ENCODE measurements at regions not wholly inside any gene's neighbourhood (a gene's known extent, or its start where the extent isn't known, plus 50 kb on each side); places are given as distances from the start of the nearest gene placed in this dataset.

- ATAC-seq (no peak), DNase-seq (ENCODE audit: extremely low read depth in 1 of 4, low spot score in 3 of 4) (no peak), FAIRE-seq (no peak)
- Histone ChIP-seq H3K9ac (ENCODE audit: insufficient read depth in 1 of 2, low read depth in 2 of 2, low read length in 2 of 2) (no peak overlapping the region), H3K79me2 (ENCODE audit: control insufficient read depth, insufficient read depth, low read length) (no peaks in the 10 kb centered on the region), H4K20me1 (replicated peaks; ENCODE audit: control insufficient read depth, insufficient read depth, low read length) (no peaks in the 10 kb centered on the region), H2AFZ (ENCODE audit: low read depth, low read length) (no peak overlapping the region), H3K27me3 (ENCODE audit: control insufficient read depth in 2 of 2, insufficient read depth in 2 of 2, low read length in 2 of 2) (peaks cover 6 to 31% of the 10 kb centered on the region in 2 experiments; a peak in 4 of 5 replicates), H3K9me1 (ENCODE audit: control insufficient read depth, insufficient read depth, low read length) (no peaks in the 10 kb centered on the region), H3K27ac (ENCODE audit: extremely low read depth, low read depth, low read length) (no peak overlapping the region), H3K4me1 (replicated peaks in 1 of 2; ENCODE audit: control insufficient read depth in 2 of 2, insufficient read depth in 2 of 2, low read length in 2 of 2) (no peaks in the 10 kb centered on the region), H3K9me3 (replicated peaks; ENCODE audit: control insufficient read depth, insufficient read depth, low read depth, low read length) (no peaks in the 10 kb centered on the region), H3K4me2 (ENCODE audit: insufficient read depth, low read length) (no peak overlapping the region), H3K36me3 (ENCODE audit: control insufficient read depth, insufficient read depth, low read length) (no peaks in the 10 kb centered on the region), H3K4me3 (no peak overlapping the region)
- intact Hi-C loops (cut with micrococcal nuclease) (no loop called here), in situ Hi-C loops (cut with MboI) (no loop called here)
- TF ChIP-seq SREBF1 (IDR thresholded peaks at IDR 0.05; ENCODE audit: borderline replicate concordance, low read depth, low read length), result no peak
- no peak for TF ChIP-seq PML (IDR thresholded peaks at IDR 0.05; ENCODE audit: low read length)
- no peak for TF ChIP-seq PRMT5 (CRISPR knock-in tag; IDR thresholded peaks at IDR 0.05)
- TF ChIP-seq ZNF174 (CRISPR knock-in tag; IDR thresholded peaks at IDR 0.05), result no peak
- no peak for TF ChIP-seq RBM34 (IDR thresholded peaks at IDR 0.05; ENCODE audit: borderline replicate concordance, insufficient read depth, low read length)
- TF ChIP-seq, protein P1, sequence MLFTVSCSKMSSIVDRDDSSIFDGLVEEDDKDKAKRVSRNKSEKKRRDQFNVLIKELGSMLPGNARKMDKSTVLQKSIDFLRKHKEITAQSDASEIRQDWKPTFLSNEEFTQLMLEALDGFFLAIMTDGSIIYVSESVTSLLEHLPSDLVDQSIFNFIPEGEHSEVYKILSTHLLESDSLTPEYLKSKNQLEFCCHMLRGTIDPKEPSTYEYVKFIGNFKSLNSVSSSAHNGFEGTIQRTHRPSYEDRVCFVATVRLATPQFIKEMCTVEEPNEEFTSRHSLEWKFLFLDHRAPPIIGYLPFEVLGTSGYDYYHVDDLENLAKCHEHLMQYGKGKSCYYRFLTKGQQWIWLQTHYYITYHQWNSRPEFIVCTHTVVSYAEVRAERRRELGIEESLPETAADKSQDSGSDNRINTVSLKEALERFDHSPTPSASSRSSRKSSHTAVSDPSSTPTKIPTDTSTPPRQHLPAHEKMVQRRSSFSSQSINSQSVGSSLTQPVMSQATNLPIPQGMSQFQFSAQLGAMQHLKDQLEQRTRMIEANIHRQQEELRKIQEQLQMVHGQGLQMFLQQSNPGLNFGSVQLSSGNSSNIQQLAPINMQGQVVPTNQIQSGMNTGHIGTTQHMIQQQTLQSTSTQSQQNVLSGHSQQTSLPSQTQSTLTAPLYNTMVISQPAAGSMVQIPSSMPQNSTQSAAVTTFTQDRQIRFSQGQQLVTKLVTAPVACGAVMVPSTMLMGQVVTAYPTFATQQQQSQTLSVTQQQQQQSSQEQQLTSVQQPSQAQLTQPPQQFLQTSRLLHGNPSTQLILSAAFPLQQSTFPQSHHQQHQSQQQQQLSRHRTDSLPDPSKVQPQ (CRISPR knock-in tag; IDR thresholded peaks at IDR 0.05; ENCODE audit: borderline replicate concordance), result no peak
- TF ChIP-seq, protein P2, sequence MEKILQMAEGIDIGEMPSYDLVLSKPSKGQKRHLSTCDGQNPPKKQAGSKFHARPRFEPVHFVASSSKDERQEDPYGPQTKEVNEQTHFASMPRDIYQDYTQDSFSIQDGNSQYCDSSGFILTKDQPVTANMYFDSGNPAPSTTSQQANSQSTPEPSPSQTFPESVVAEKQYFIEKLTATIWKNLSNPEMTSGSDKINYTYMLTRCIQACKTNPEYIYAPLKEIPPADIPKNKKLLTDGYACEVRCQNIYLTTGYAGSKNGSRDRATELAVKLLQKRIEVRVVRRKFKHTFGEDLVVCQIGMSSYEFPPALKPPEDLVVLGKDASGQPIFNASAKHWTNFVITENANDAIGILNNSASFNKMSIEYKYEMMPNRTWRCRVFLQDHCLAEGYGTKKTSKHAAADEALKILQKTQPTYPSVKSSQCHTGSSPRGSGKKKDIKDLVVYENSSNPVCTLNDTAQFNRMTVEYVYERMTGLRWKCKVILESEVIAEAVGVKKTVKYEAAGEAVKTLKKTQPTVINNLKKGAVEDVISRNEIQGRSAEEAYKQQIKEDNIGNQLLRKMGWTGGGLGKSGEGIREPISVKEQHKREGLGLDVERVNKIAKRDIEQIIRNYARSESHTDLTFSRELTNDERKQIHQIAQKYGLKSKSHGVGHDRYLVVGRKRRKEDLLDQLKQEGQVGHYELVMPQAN (IDR thresholded peaks at IDR 0.05; ENCODE audit: borderline replicate concordance), result no peak
- TF ChIP-seq GABPB1 (CRISPR knock-in tag; IDR thresholded peaks at IDR 0.05), result no peak
- no peak for TF ChIP-seq GABPA (tag; conservative IDR thresholded peaks at IDR 0.05; ENCODE audit: low read depth)
- no peak for TF ChIP-seq EZH2 (IDR thresholded peaks at IDR 0.05; ENCODE audit: borderline replicate concordance, low read depth, low read length)
- no TSS peak for BruUV-seq (replicated peaks)
- 0% methylated on average over 1 of the region's 1 CpG for WGBS (ENCODE audit: insufficient coverage, low coverage, missing lambda C conversion rate)
- CTCF ChIA-PET (ENCODE audit: low intra/inter-chr PET ratio), result no interaction called here
- POLR2A ChIA-PET, result interaction anchor here (1.2 kb wide), 1 partner anchor 19 kb away, joined by 3 read pairs; no protein-coding TSS in a partner anchor
Observed at GRCh38 chr6:4496284-4496683, 279.9 kb upstream of the CDYL start.

Data from K562 (cell line).